ENCODE measurements at regions not wholly inside any gene's neighbourhood (a gene's known extent, or its start where the extent isn't known, plus 50 kb on each side); places are given as distances from the start of the nearest gene placed in this dataset.

GRCh38 chr10:44647877-44648542 lies 263.1 kb upstream of the CXCL12 start:
- no peak for DNase-seq (ENCODE audit: low read depth)
- TF ChIP-seq CTCF (IDR thresholded peaks at IDR 0.05; ENCODE audit: insufficient read depth, low read depth, low read length, missing control alignments) = no peak
- H3K4me3 ChIP-seq (ENCODE audit: low read depth, low read length) = no peak overlapping the region

- no peak overlapping the region for H3K4me3 ChIP-seq (ENCODE audit: low read depth, low read length)
- no peak for DNase-seq (ENCODE audit: low read depth)
- no peak for TF ChIP-seq CTCF (IDR thresholded peaks at IDR 0.05; ENCODE audit: insufficient read depth, low read depth, low read length, missing control alignments)
Observed at GRCh38 chr10:44650691-44651661, 260.2 kb upstream of the TMEM72 start.

- no peak for TF ChIP-seq CTCF (IDR thresholded peaks at IDR 0.05; ENCODE audit: insufficient read depth, low read depth, low read length, missing control alignments)
- no peak overlapping the region for H3K4me3 ChIP-seq (ENCODE audit: low read depth, low read length)
- DNase-seq (ENCODE audit: low read depth) = no peak
Observed at GRCh38 chr10:44651834-44652233, 259.3 kb upstream of the TMEM72 start.

- H3K4me3 ChIP-seq (ENCODE audit: low read depth, low read length) = no peak overlapping the region
- DNase-seq (ENCODE audit: low read depth) = no peak
- TF ChIP-seq CTCF (IDR thresholded peaks at IDR 0.05; ENCODE audit: insufficient read depth, low read depth, low read length, missing control alignments) = no peak
Observed at GRCh38 chr10:44659320-44659719, 251.8 kb upstream of the TMEM72 start.

GRCh38 chr10:44660271-44660670 lies 250.9 kb upstream of the TMEM72 start:
- H3K4me3 ChIP-seq (ENCODE audit: low read depth, low read length) = no peak overlapping the region
- DNase-seq (ENCODE audit: low read depth) = no peak
- TF ChIP-seq CTCF (IDR thresholded peaks at IDR 0.05; ENCODE audit: insufficient read depth, low read depth, low read length, missing control alignments) = no peak

GRCh38 chr10:44662051-44662450 lies 249.1 kb upstream of the TMEM72 start:
- no peak overlapping the region for H3K4me3 ChIP-seq (ENCODE audit: low read depth, low read length)
- no peak for TF ChIP-seq CTCF (IDR thresholded peaks at IDR 0.05; ENCODE audit: insufficient read depth, low read depth, low read length, missing control alignments)
- DNase-seq (ENCODE audit: low read depth) = no peak
